IMR-90 (cell line): ENCODE measurements at regions not wholly inside any gene's neighbourhood (a gene's known extent, or its start where the extent isn't known, plus 50 kb on each side); places are given as distances from the start of the nearest gene placed in this dataset.

Experiments used
- CHD1 ChIP-seq: IDR thresholded peaks from 2 replicates; pipeline ENCODE4 v1.6.1; 2012; ENCODE audit warnings: low read depth, low read length, improper control_type of control experiment
- CTCF ChIP-seq: conservative IDR thresholded peaks from 2 replicates; pipeline ENCODE4 v1.5.1; 2012; ENCODE audit warnings: mild to moderate bottlenecking, low read depth, low read length, improper control_type of control experiment
- ELK1 ChIP-seq: fragments of 150-350 bp; IDR thresholded peaks from 2 replicates; pipeline ENCODE4 v1.6.1; 2016; ENCODE audit warnings: low read depth, mild to moderate bottlenecking, low read length, moderate library complexity, borderline replicate concordance
- FOS ChIP-seq: fragments of 150-350 bp; IDR thresholded peaks from 2 replicates; pipeline ENCODE4 v1.6.1; 2016; ENCODE audit warnings: low read depth, low read length
- MAZ ChIP-seq: IDR thresholded peaks from 2 replicates; pipeline ENCODE4 v1.6.1; 2012; ENCODE audit warnings: low read depth, mild to moderate bottlenecking, low read length, improper control_type of control experiment, moderate library complexity, borderline replicate concordance
- NFE2L2 ChIP-seq: fragments of 150-350 bp; IDR thresholded peaks from 2 replicates; pipeline ENCODE4 v1.6.1; 2016; ENCODE audit warnings: low read depth, mild to moderate bottlenecking, low read length
- POLR2A ChIP-seq: IDR thresholded peaks from 2 replicates; pipeline ENCODE4 v1.6.1; 2012; ENCODE audit warnings: mild to moderate bottlenecking, low read depth, low read length
- RAD21 ChIP-seq: IDR thresholded peaks from 2 replicates; pipeline ENCODE4 v1.6.1; 2012; ENCODE audit warnings: low read length, improper control_type of control experiment
- SMC3 ChIP-seq: fragments of 150-350 bp; IDR thresholded peaks from 2 replicates; pipeline ENCODE4 v1.6.1; 2016; ENCODE audit warnings: low read depth, mild to moderate bottlenecking, antibody characterized with exemption, low read length, moderate library complexity
- USF2 ChIP-seq: fragments of 150-350 bp; IDR thresholded peaks from 2 replicates; pipeline ENCODE4 v1.6.1; 2017; ENCODE audit warnings: mild to moderate bottlenecking, antibody characterized with exemption, low read length, low read depth

GRCh38 chr6:93120154-93120742, 299.1 kb downstream of the EPHA7 start:
- no peak for TF ChIP-seq CTCF
- TF ChIP-seq POLR2A, result no peak
- TF ChIP-seq NFE2L2, result no peak
- no peak for TF ChIP-seq FOS
- TF ChIP-seq CHD1, result no peak
- no peak for TF ChIP-seq USF2
- no peak for TF ChIP-seq ELK1
- TF ChIP-seq SMC3, result no peak
- no peak for TF ChIP-seq MAZ
- TF ChIP-seq RAD21, result no peak
